Lower leg skin (tissue), 3 donors: ENCODE measurements at regions not wholly inside any gene's neighbourhood (a gene's known extent, or its start where the extent isn't known, plus 50 kb on each side); places are given as distances from the start of the nearest gene placed in this dataset.
"Not testable (repeated sequence)": the region's sequence is repeated elsewhere in the genome, so short reads cannot be mapped to it uniquely, and the experiment has no call there.

Experiments used
- POLR2A ChIP-seq, 2 donors: fragments of 450-650 bp; IDR thresholded peaks; one replicate each; pipeline ENCODE4 v1.6.1; 2016 to 2017; ENCODE audit warnings: antibody characterized with exemption in 2 of 2, mild to moderate bottlenecking in 1 of 2, moderate library complexity in 1 of 2
- TF ChIP-seq, protein P1 (sequence below), 3 donors: fragments of 450-650 bp; IDR thresholded peaks; one replicate each; pipeline ENCODE4 v1.5.1; 2016; ENCODE audit warnings: antibody characterized with exemption in 3 of 3, mild to moderate bottlenecking in 3 of 3, moderate library complexity in 2 of 3

GRCh38 chr2:131648565-131648964, 120.9 kb downstream of the CCDC74A start:
- TF ChIP-seq, protein P1, sequence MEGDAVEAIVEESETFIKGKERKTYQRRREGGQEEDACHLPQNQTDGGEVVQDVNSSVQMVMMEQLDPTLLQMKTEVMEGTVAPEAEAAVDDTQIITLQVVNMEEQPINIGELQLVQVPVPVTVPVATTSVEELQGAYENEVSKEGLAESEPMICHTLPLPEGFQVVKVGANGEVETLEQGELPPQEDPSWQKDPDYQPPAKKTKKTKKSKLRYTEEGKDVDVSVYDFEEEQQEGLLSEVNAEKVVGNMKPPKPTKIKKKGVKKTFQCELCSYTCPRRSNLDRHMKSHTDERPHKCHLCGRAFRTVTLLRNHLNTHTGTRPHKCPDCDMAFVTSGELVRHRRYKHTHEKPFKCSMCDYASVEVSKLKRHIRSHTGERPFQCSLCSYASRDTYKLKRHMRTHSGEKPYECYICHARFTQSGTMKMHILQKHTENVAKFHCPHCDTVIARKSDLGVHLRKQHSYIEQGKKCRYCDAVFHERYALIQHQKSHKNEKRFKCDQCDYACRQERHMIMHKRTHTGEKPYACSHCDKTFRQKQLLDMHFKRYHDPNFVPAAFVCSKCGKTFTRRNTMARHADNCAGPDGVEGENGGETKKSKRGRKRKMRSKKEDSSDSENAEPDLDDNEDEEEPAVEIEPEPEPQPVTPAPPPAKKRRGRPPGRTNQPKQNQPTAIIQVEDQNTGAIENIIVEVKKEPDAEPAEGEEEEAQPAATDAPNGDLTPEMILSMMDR (IDR thresholded peaks at IDR 0.05) = not testable (repeated sequence)
- TF ChIP-seq POLR2A (IDR thresholded peaks at IDR 0.05) = not testable (repeated sequence)
